GM21526 (cell line): ENCODE measurements at regions not wholly inside any gene's neighbourhood (a gene's known extent, or its start where the extent isn't known, plus 50 kb on each side); places are given as distances from the start of the nearest gene placed in this dataset.
"Not testable (repeated sequence)": the region's sequence is repeated elsewhere in the genome, so short reads cannot be mapped to it uniquely, and the experiment has no call there.

Experiments used
- ATAC-seq: cut with Tn5 transposase; IDR thresholded peaks from one replicate; pipeline ENCODE4 v1.9.1; 2021; ENCODE audit warnings: moderate library complexity; ENCODE audit not compliant: unreplicated experiment, low FRiP score

GRCh38 chr16:58790816-58791557, 56.9 kb upstream of the GOT2 start:
- ATAC-seq: not testable (repeated sequence)

DNA sequence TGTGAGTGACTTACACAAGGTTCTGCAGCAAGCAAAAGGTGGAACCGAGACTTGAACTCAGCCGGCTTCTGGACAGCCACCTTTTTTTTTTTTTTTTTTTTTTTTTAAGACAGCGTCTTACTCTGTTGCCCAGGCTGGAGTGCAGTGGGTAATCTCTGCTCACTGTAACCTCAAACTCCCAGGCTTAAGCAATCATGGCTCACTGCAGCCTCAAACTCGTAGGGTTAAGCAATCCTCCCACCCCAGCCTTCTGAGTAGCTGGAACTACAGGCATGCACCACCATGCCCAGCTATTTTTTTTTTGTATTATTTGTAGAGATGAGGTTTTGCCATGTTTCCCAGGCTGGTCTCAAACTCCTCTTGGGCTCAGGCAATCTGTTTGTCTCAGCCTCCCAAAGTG, 55.2 kb upstream of the GOT2 start:
- no peak for ATAC-seq
